OCI-LY3 (cell line): ENCODE measurements at regions not wholly inside any gene's neighbourhood (a gene's known extent, or its start where the extent isn't known, plus 50 kb on each side); places are given as distances from the start of the nearest gene placed in this dataset.

Experiments used
- H2AFZ ChIP-seq: fragments of 200-600, 300-600 bp; shearing (Covaris generic); 2 replicates; pipeline ENCODE4 v1.6.0; 2014; ENCODE audit warnings: antibody characterized with exemption, low read depth, low read length
- H3K27ac ChIP-seq: fragments of 200-600, 300-600 bp; sonication (generic); 2 replicates; pipeline ENCODE4 v1.5.1; 2014; ENCODE audit warnings: mild to moderate bottlenecking, low read length, moderate library complexity, mixed read lengths
- H3K27me3 ChIP-seq: fragments of 200-600, 300-600 bp; sonication (generic); 2 replicates; pipeline ENCODE4 v1.6.1; 2014; ENCODE audit warnings: low read depth, low read length, mixed read lengths
- H3K36me3 ChIP-seq: fragments of 200-600, 300-600 bp; sonication (generic); replicated peaks from 2 replicates; pipeline ENCODE3; 2014; ENCODE audit warnings: low read depth, low read length, mixed read lengths
- H3K4me1 ChIP-seq: fragments of 300-600, 200-600 bp; sonication (generic); 2 replicates; pipeline ENCODE4 v1.6.1; 2014; ENCODE audit warnings: low read length, mixed read lengths
- H3K4me2 ChIP-seq: fragments of 200-600, 300-600 bp; sonication (generic); 2 replicates; pipeline ENCODE4 v1.6.1; 2014; ENCODE audit warnings: low read length, mixed read lengths
- H3K4me3 ChIP-seq: fragments of 300-600, 200-600 bp; sonication (generic); 2 replicates; pipeline ENCODE4 v1.5.1; 2014; ENCODE audit warnings: antibody characterized with exemption, mild to moderate bottlenecking, low read length, moderate library complexity
- H3K79me2 ChIP-seq: fragments of 300-600, 200-600 bp; shearing (Covaris generic); 2 replicates; pipeline ENCODE4 v1.6.1; 2014; ENCODE audit warnings: mild to moderate bottlenecking, low read length, mixed read lengths
- H3K9ac ChIP-seq: fragments of 300-600, 200-600 bp; shearing (Covaris generic); 2 replicates; pipeline ENCODE4 v1.6.0; 2014; ENCODE audit warnings: mild to moderate bottlenecking, low read length, moderate library complexity
- H3K9me3 ChIP-seq: fragments of 200-600, 300-600 bp; shearing (Covaris generic); 2 replicates; pipeline ENCODE4 v1.6.1; 2014; ENCODE audit warnings: low read length, mixed read lengths; ENCODE audit not compliant: insufficient read depth
- H4K20me1 ChIP-seq: fragments of 200-600, 300-600 bp; sonication (generic); 2 replicates; pipeline ENCODE4 v1.6.1; 2016; ENCODE audit warnings: low read length, mixed read lengths; ENCODE audit not compliant: insufficient read depth
- CTCF ChIP-seq: fragments of 200-600, 300-600 bp; sonication (generic); IDR thresholded peaks from 2 replicates; pipeline ENCODE4 v1.5.1; 2014; ENCODE audit warnings: antibody characterized with exemption, low read length, low read depth
- EZH2phosphoT487 ChIP-seq: fragments of 200-600 bp; shearing (Covaris generic); IDR thresholded peaks from 2 replicates; pipeline ENCODE4 v1.6.1; 2018; ENCODE audit warnings: antibody characterized with exemption, mixed run types, low read depth

GRCh38 chr7:16244469-16244868 is 176.9 kb downstream of the CRPPA start:
- H3K4me1 ChIP-seq, result no peaks in the 10 kb centered on the region
- no peak overlapping the region for H3K27ac ChIP-seq
- H3K27me3 ChIP-seq, result no peaks in the 10 kb centered on the region
- H3K36me3 ChIP-seq, result no peaks in the 10 kb centered on the region
- H4K20me1 ChIP-seq, result no peaks in the 10 kb centered on the region
- H3K4me2 ChIP-seq, result no peak overlapping the region
- no peak overlapping the region for H3K9ac ChIP-seq
- no peak for TF ChIP-seq EZH2phosphoT487
- TF ChIP-seq CTCF, result no peak
- no peaks in the 10 kb centered on the region for H3K9me3 ChIP-seq
- H2AFZ ChIP-seq, result no peak overlapping the region
- no peaks in the 10 kb centered on the region for H3K79me2 ChIP-seq
- no peak overlapping the region for H3K4me3 ChIP-seq

- H3K27ac ChIP-seq, result no peak overlapping the region
- H3K4me2 ChIP-seq, result no peak overlapping the region
- H4K20me1 ChIP-seq, result no peaks in the 10 kb centered on the region
- no peaks in the 10 kb centered on the region for H3K36me3 ChIP-seq
- no peak overlapping the region for H3K4me3 ChIP-seq
- no peaks in the 10 kb centered on the region for H3K9me3 ChIP-seq
- no peak overlapping the region for H3K9ac ChIP-seq
- TF ChIP-seq EZH2phosphoT487 (no peak), CTCF (no peak)
- H2AFZ ChIP-seq, result no peak overlapping the region
- H3K79me2 ChIP-seq, result no peaks in the 10 kb centered on the region
- H3K4me1 ChIP-seq, result no peaks in the 10 kb centered on the region
- no peaks in the 10 kb centered on the region for H3K27me3 ChIP-seq
These were observed 178.4 kb downstream of the CRPPA start for GRCh38 chr7:16242920-16243319.

- no peak for TF ChIP-seq CTCF
- Histone ChIP-seq H3K4me3 (no peak overlapping the region), H3K36me3 (no peaks in the 10 kb centered on the region), H2AFZ (no peak overlapping the region), H3K4me1 (no peaks in the 10 kb centered on the region), H3K9ac (no peak overlapping the region), H4K20me1 (no peaks in the 10 kb centered on the region), H3K4me2 (no peak overlapping the region), H3K79me2 (no peaks in the 10 kb centered on the region), H3K9me3 (no peaks in the 10 kb centered on the region), H3K27me3 (no peaks in the 10 kb centered on the region), H3K27ac (no peak overlapping the region)
These were observed 180.3 kb downstream of the CRPPA start for GRCh38 chr7:16241017-16241416.

GRCh38 chr7:16236381-16236780 is 185.0 kb downstream of the CRPPA start:
- H3K27ac ChIP-seq, result no peak overlapping the region
- H3K9me3 ChIP-seq, result no peaks in the 10 kb centered on the region
- no peaks in the 10 kb centered on the region for H3K79me2 ChIP-seq
- H3K36me3 ChIP-seq, result no peaks in the 10 kb centered on the region
- no peaks in the 10 kb centered on the region for H3K27me3 ChIP-seq
- H4K20me1 ChIP-seq, result no peaks in the 10 kb centered on the region
- no peak for TF ChIP-seq EZH2phosphoT487
- TF ChIP-seq CTCF, result no peak
- H3K4me1 ChIP-seq, result no peaks in the 10 kb centered on the region
- no peak overlapping the region for H3K9ac ChIP-seq
- H2AFZ ChIP-seq, result no peak overlapping the region
- H3K4me3 ChIP-seq, result no peak overlapping the region
- no peak overlapping the region for H3K4me2 ChIP-seq
